SK-N-SH (cell line): ENCODE measurements at regions not wholly inside any gene's neighbourhood (a gene's known extent, or its start where the extent isn't known, plus 50 kb on each side); places are given as distances from the start of the nearest gene placed in this dataset.

ENCODE experiments used
- CTCF ChIA-PET: fragments of 300-600, 350-600 bp; formaldehyde crosslinking; extraction: SDS; loops from one replicate; lab custom pipeline; 2021; lab: Yijun Ruan, JAX
- POLR2A ChIA-PET: fragments of 350-600 bp; sonication (Branson Sonifier 250); formaldehyde crosslinking; extraction: SDS; loops from one replicate; lab custom pipeline; 2020; ENCODE audit warnings: antibody characterized with exemption, inconsistent platforms; lab: Yijun Ruan, JAX
- DNase-seq: peaks from one replicate; pipeline ENCODE4 v3.0.0; 2012
- H2AFZ ChIP-seq: fragments of 200-600 bp; sonication (generic); 2 replicates; pipeline ENCODE4 v1.8.1; 2016; ENCODE audit warnings: antibody characterized with exemption, mild to moderate bottlenecking, low read depth
- H3F3A ChIP-seq: fragments of 200-600 bp; sonication (generic); replicated peaks from 2 replicates; pipeline ENCODE3; 2016; ENCODE audit warnings: antibody characterized with exemption, mild to moderate bottlenecking; ENCODE audit not compliant: insufficient read depth
- H3K27ac ChIP-seq, 2 experiments: fragments of 200-500 bp in 1 of 2; fragments of 200-600 bp in 1 of 2; sonication (Bioruptor generic) in 1 of 2; sonication (generic), shearing (Covaris generic) in 1 of 2; 2 replicates each; pipeline versions ENCODE4 v1.5.1 to v1.6.1; 2014 to 2016; ENCODE audit warnings: low read depth in 2 of 2, inconsistent platforms in 1 of 2, low read length in 1 of 2, mild to moderate bottlenecking in 1 of 2, mixed read lengths in 1 of 2
- H3K27me3 ChIP-seq: fragments of 200-600 bp; sonication (generic), shearing (Covaris generic); 2 replicates; pipeline ENCODE4 v1.6.1; 2016; ENCODE audit warnings: mixed run types; ENCODE audit not compliant: insufficient read depth
- H3K36me3 ChIP-seq, 2 experiments: fragments of 200-500 bp in 1 of 2; fragments of 200-600 bp in 1 of 2; sonication (Bioruptor generic) in 1 of 2; sonication (generic) in 1 of 2; replicated peaks in 1 of 2; 2 replicates each; pipeline versions ENCODE3 to v1.5.1; 2014 to 2016; ENCODE audit warnings: low read length in 1 of 2, mild to moderate bottlenecking in 1 of 2; ENCODE audit not compliant: insufficient read depth in 2 of 2, control insufficient read depth in 1 of 2
- H3K4me1 ChIP-seq, 2 experiments: fragments of 200-500 bp in 1 of 2; fragments of 200-600 bp in 1 of 2; sonication (Bioruptor generic) in 1 of 2; sonication (generic), shearing (Covaris generic) in 1 of 2; 2 replicates each; pipeline versions ENCODE4 v1.5.1 to v1.6.1; 2014 to 2016; ENCODE audit warnings: low read depth in 1 of 2, low read length in 1 of 2, mixed run types in 1 of 2; ENCODE audit not compliant: insufficient read depth in 2 of 2, control insufficient read depth in 1 of 2
- H3K4me2 ChIP-seq: fragments of 200-600 bp; sonication (generic), shearing (Covaris generic); 2 replicates; pipeline ENCODE4 v1.6.1; 2017; ENCODE audit warnings: mixed run types
- H3K4me3 ChIP-seq, 2 experiments: fragments of 200-500 bp in 1 of 2; fragments of 200-600 bp in 1 of 2; sonication (Bioruptor generic) in 1 of 2; sonication (generic), shearing (Covaris generic) in 1 of 2; 2 replicates each; pipeline versions ENCODE4 v1.5.1 to v1.8.1; 2014 to 2016; ENCODE audit warnings: low read depth in 2 of 2, inconsistent platforms in 1 of 2, low read length in 1 of 2, mild to moderate bottlenecking in 1 of 2, mixed read lengths in 1 of 2, moderate library complexity in 1 of 2
- H3K79me2 ChIP-seq: fragments of 200-600 bp; sonication (generic); 2 replicates; pipeline ENCODE4 v1.8.1; 2017; ENCODE audit warnings: mild to moderate bottlenecking; ENCODE audit not compliant: insufficient read depth
- H3K9ac ChIP-seq: fragments of 200-600 bp; sonication (generic); 2 replicates; pipeline ENCODE4 v1.6.1; 2017; ENCODE audit warnings: mixed run types
- H3K9me2 ChIP-seq: fragments of 200-600 bp; sonication (generic); 2 replicates; pipeline ENCODE4 v1.6.1; 2017; ENCODE audit warnings: mixed run types
- H3K9me3 ChIP-seq: fragments of 200-600 bp; sonication (generic); 2 replicates; pipeline ENCODE4 v1.6.1; 2017; ENCODE audit warnings: mixed run types, mild to moderate bottlenecking, moderate library complexity
- H4K20me1 ChIP-seq: fragments of 200-600 bp; sonication (generic); 2 replicates; pipeline ENCODE4 v1.6.1; 2017; ENCODE audit warnings: mild to moderate bottlenecking, mixed run types; ENCODE audit not compliant: insufficient read depth
- CHD2 ChIP-seq: fragments of 150-350 bp; IDR thresholded peaks from 2 replicates; pipeline ENCODE4 v1.6.1; 2018; ENCODE audit warnings: low read length; ENCODE audit not compliant: partially characterized antibody
- ELF1 ChIP-seq: IDR thresholded peaks from 2 replicates; pipeline ENCODE4 v1.4.0; 2012
- EZH2phosphoT487 ChIP-seq: fragments of 200-600 bp; sonication (generic); IDR thresholded peaks from 2 replicates; pipeline ENCODE4 v1.6.1; 2017; ENCODE audit warnings: low read depth, mixed run types, mild to moderate bottlenecking, antibody characterized with exemption, moderate library complexity, borderline replicate concordance
- FOSL2 ChIP-seq: IDR thresholded peaks from 2 replicates; pipeline ENCODE4 v1.4.0; 2012; ENCODE audit warnings: low read depth, mild to moderate bottlenecking, moderate library complexity, borderline replicate concordance
- FOXJ3 ChIP-seq: sonication (generic); formaldehyde crosslinking; IDR thresholded peaks from 2 replicates; pipeline ENCODE4 v1.5.1; 2020; ENCODE audit warnings: mild to moderate bottlenecking, missing genetic modification reagents
- FOXM1 ChIP-seq: IDR thresholded peaks from 2 replicates; pipeline ENCODE4 v1.4.0; 2012; ENCODE audit warnings: low read depth, mild to moderate bottlenecking
- GATA2 ChIP-seq: sonication (generic); formaldehyde crosslinking; IDR thresholded peaks from 2 replicates; pipeline ENCODE4 v1.5.0; 2020; ENCODE audit warnings: mild to moderate bottlenecking, missing genetic modification reagents
- JUND ChIP-seq: IDR thresholded peaks from 2 replicates; pipeline ENCODE4 v1.4.0; 2012
- MEF2A ChIP-seq: IDR thresholded peaks from 2 replicates; pipeline ENCODE4 v1.4.0; 2012; ENCODE audit warnings: low read depth, borderline replicate concordance
- MXI1 ChIP-seq: IDR thresholded peaks from 2 replicates; pipeline ENCODE4 v1.6.1; 2012; ENCODE audit warnings: mild to moderate bottlenecking, low read depth, low read length, improper control_type of control experiment
- NFIC ChIP-seq: IDR thresholded peaks from 2 replicates; pipeline ENCODE4 v1.4.0; 2012; ENCODE audit warnings: borderline replicate concordance
- NRF1 ChIP-seq: IDR thresholded peaks from 2 replicates; pipeline ENCODE4 v1.6.1; 2012; ENCODE audit warnings: low read depth, mild to moderate bottlenecking, low read length
- RAD21 ChIP-seq: IDR thresholded peaks from 2 replicates; pipeline ENCODE4 v1.6.1; 2012; ENCODE audit warnings: mild to moderate bottlenecking, low read length
- RCOR1 ChIP-seq: fragments of 150-350 bp; IDR thresholded peaks from 2 replicates; pipeline ENCODE4 v1.6.1; 2017; ENCODE audit warnings: antibody characterized with exemption, low read length
- RFX5 ChIP-seq: IDR thresholded peaks from 2 replicates; pipeline ENCODE4 v1.6.1; 2012; ENCODE audit warnings: mild to moderate bottlenecking, improper control_type of control experiment, low read length
- RXRA ChIP-seq: IDR thresholded peaks from 2 replicates; pipeline ENCODE4 v1.4.0; 2012; ENCODE audit warnings: low read depth, mild to moderate bottlenecking, borderline replicate concordance
- SMC3 ChIP-seq: IDR thresholded peaks from 2 replicates; pipeline ENCODE4 v1.6.1; 2012; ENCODE audit warnings: low read depth, low read length, improper control_type of control experiment
- TAF1 ChIP-seq: IDR thresholded peaks from 2 replicates; pipeline ENCODE4 v1.6.1; 2012; ENCODE audit warnings: low read depth, mild to moderate bottlenecking, low read length, moderate library complexity, borderline replicate concordance
- USF1 ChIP-seq: IDR thresholded peaks from 2 replicates; pipeline ENCODE4 v1.4.0; 2012; ENCODE audit warnings: low read depth, borderline replicate concordance
- USF2 ChIP-seq: fragments of 150-350 bp; IDR thresholded peaks from 2 replicates; pipeline ENCODE4 v1.6.1; 2017; ENCODE audit warnings: antibody characterized with exemption, low read length, low read depth, borderline replicate concordance
- YY1 ChIP-seq: IDR thresholded peaks from 2 replicates; pipeline ENCODE4 v1.4.0; 2012; ENCODE audit warnings: low read depth, mild to moderate bottlenecking
- WGBS: methylation state at CpG from one replicate; pipeline ENCODE4 v1.1.6; 2017; ENCODE audit warnings: low lambda C conversion rate; 5-methylcytosine and 5-hydroxymethylcytosine counted together
- TF ChIP-seq, protein P1 (sequence below): IDR thresholded peaks from 2 replicates; pipeline ENCODE4 v1.4.0; 2012; ENCODE audit warnings: low read depth, borderline replicate concordance
- TF ChIP-seq, protein P2 (sequence below): fragments of 200-600 bp; sonication (generic); IDR thresholded peaks from 2 replicates; pipeline ENCODE4 v1.6.1; 2017; ENCODE audit warnings: antibody characterized with exemption, mild to moderate bottlenecking, moderate library complexity

DNA sequence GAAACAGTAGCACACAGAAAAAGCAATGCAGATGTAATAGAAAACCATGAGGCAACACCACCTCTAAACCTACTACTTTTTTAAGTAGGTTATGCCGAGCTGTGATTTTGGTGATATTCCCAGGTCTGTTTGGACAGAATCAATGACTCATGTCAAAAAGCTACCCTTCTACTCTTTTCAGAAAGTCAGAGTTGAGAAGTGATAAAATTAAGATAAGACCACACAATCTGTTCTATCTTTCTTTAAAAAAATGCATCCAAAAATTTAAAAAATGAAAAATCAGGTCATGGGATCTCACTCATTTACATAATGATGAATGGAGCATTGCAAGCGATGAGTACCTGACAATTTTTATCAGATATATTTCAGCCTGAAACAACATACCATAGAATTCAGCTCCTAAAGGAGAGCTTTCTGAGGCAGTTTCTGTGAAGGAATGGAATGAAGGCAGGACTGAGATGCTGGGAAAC is 826.3 kb downstream of the BCL11A start:
- POLR2A ChIA-PET, result no interaction called here
- Histone ChIP-seq H3K9me2 (no peaks in the 10 kb centered on the region), H4K20me1 (no peaks in the 10 kb centered on the region), H3F3A (no peaks in the 10 kb centered on the region), H3K9ac (no peak overlapping the region), H3K4me1 (no peaks in the 10 kb centered on the region), H2AFZ (no peak overlapping the region), H3K36me3 (no peaks in the 10 kb centered on the region), H3K27me3 (no peaks in the 10 kb centered on the region), H3K4me2 (no peak overlapping the region), H3K4me3 (no peak overlapping the region), H3K27ac (no peak overlapping the region)
- DNase-seq, result no peak
- 56% methylated on average over 2 of the region's 2 CpGs for WGBS
- TF ChIP-seq SMC3, result no peak
- TF ChIP-seq NRF1, result no peak
- TF ChIP-seq RCOR1, result no peak
- no peak for TF ChIP-seq ELF1
- TF ChIP-seq FOSL2, result no peak
- no peak for TF ChIP-seq JUND
- TF ChIP-seq FOXJ3 (CRISPR knock-in tag), result no peak
- no peak for TF ChIP-seq YY1
- TF ChIP-seq TAF1, result no peak
- no peak for TF ChIP-seq NFIC
- no peak for TF ChIP-seq RAD21
- no peak for TF ChIP-seq RXRA
- no peak for TF ChIP-seq EZH2phosphoT487
- TF ChIP-seq USF2, result no peak
- TF ChIP-seq GATA2 (CRISPR knock-in tag), result no peak
- no peak for TF ChIP-seq CHD2
- TF ChIP-seq MEF2A, result no peak
- TF ChIP-seq MXI1, result no peak
- TF ChIP-seq, all 33 proteins: peak for 0
- H3K79me2 ChIP-seq, result no peaks in the 10 kb centered on the region
- H3K9me3 ChIP-seq, result no peaks in the 10 kb centered on the region
- CTCF ChIA-PET, result interaction anchor here (0.7 to 1.4 kb wide), 2 partner anchors 9 to 770 kb away, joined by 3 to 4 read pairs; no protein-coding TSS in a partner anchor

DNA sequence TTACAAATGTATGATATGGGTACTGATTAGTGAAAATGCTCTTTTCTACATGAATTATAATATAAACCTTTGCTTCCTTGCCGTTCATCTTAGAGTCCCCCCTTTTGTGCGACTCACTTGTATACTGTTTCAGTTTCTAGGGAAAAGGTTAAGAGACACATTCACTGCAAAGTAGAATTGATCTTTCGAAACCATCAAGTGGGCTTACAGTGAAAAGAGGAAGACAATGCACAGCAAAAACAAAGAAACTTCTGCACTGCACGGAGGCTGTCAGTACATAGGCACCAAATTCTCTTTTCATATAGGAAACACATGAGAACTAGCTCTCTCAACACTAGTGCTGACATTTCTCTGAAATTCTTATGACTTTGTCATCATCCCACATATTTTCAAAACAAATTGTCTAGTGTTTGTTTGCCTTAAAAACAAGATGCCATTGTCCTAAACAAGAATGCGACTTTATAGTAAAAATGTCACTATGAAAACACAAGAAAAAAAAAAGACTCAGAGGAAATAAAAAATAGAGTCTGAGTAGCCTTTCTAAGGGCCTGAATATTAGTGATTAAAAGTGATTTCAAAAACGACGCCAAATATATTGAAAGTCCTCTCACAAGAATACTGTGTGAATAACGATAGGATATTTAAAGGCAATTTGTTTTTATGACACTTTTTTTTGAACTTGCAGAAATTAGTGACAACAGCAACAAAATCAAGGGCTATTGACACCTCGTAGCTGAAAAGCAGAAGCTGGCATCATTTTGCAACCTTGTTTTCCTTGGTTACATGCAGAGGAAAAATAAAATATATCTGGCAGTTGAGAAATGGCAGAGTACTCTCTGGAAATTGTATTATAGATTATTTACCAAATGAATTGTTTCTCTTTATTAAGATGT is 827.0 kb downstream of the BCL11A start:
- H4K20me1 ChIP-seq, result no peaks in the 10 kb centered on the region
- no peaks in the 10 kb centered on the region for H3K4me1 ChIP-seq
- no peak overlapping the region for H3K9ac ChIP-seq
- no peak overlapping the region for H3K4me2 ChIP-seq
- H3K79me2 ChIP-seq, result no peaks in the 10 kb centered on the region
- no peak for DNase-seq
- TF ChIP-seq RFX5, result no peak
- TF ChIP-seq, protein P1, sequence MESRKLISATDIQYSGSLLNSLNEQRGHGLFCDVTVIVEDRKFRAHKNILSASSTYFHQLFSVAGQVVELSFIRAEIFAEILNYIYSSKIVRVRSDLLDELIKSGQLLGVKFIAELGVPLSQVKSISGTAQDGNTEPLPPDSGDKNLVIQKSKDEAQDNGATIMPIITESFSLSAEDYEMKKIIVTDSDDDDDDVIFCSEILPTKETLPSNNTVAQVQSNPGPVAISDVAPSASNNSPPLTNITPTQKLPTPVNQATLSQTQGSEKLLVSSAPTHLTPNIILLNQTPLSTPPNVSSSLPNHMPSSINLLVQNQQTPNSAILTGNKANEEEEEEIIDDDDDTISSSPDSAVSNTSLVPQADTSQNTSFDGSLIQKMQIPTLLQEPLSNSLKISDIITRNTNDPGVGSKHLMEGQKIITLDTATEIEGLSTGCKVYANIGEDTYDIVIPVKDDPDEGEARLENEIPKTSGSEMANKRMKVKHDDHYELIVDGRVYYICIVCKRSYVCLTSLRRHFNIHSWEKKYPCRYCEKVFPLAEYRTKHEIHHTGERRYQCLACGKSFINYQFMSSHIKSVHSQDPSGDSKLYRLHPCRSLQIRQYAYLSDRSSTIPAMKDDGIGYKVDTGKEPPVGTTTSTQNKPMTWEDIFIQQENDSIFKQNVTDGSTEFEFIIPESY, result no peak
- TF ChIP-seq CHD2, result no peak
- TF ChIP-seq FOXJ3 (CRISPR knock-in tag), result no peak
- TF ChIP-seq EZH2phosphoT487, result no peak
- TF ChIP-seq, protein P2, sequence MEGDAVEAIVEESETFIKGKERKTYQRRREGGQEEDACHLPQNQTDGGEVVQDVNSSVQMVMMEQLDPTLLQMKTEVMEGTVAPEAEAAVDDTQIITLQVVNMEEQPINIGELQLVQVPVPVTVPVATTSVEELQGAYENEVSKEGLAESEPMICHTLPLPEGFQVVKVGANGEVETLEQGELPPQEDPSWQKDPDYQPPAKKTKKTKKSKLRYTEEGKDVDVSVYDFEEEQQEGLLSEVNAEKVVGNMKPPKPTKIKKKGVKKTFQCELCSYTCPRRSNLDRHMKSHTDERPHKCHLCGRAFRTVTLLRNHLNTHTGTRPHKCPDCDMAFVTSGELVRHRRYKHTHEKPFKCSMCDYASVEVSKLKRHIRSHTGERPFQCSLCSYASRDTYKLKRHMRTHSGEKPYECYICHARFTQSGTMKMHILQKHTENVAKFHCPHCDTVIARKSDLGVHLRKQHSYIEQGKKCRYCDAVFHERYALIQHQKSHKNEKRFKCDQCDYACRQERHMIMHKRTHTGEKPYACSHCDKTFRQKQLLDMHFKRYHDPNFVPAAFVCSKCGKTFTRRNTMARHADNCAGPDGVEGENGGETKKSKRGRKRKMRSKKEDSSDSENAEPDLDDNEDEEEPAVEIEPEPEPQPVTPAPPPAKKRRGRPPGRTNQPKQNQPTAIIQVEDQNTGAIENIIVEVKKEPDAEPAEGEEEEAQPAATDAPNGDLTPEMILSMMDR, result no peak
- TF ChIP-seq FOXM1, result no peak
- TF ChIP-seq GATA2 (CRISPR knock-in tag), result no peak
- TF ChIP-seq NRF1, result no peak
- no peak for TF ChIP-seq USF1
- H2AFZ ChIP-seq, result no peak overlapping the region
- ChIA-PET CTCF (interaction anchor here (0.7 to 1.4 kb wide), 2 partner anchors 9 to 771 kb away, joined by 3 to 4 read pairs; no protein-coding TSS in a partner anchor), POLR2A (no interaction called here)
- H3K9me3 ChIP-seq, result no peaks in the 10 kb centered on the region
- no peak overlapping the region for H3K4me3 ChIP-seq
- no peaks in the 10 kb centered on the region for H3F3A ChIP-seq
- WGBS, result 29% methylated on average over 9 of the region's 9 CpGs
- H3K27ac ChIP-seq, result no peak overlapping the region
- no peaks in the 10 kb centered on the region for H3K9me2 ChIP-seq
- no peaks in the 10 kb centered on the region for H3K27me3 ChIP-seq
- H3K36me3 ChIP-seq, result no peaks in the 10 kb centered on the region
